Activated CD4-positive, alpha-beta T cell treated with anti-CD3 and anti-CD28 coated beads for 36 hours (primary cell): ENCODE measurements at regions not wholly inside any gene's neighbourhood (a gene's known extent, or its start where the extent isn't known, plus 50 kb on each side); places are given as distances from the start of the nearest gene placed in this dataset.

Source experiments
- ATAC-seq: fragments of 200-7000 bp; cut with Tn5 transposase; one replicate; pipeline ENCODE4 v1.10.0; 2021; ENCODE audit warnings: mild to moderate bottlenecking, moderate library complexity
- CTCF ChIA-PET: fragments of 350-600 bp; sonication (Branson Sonifier 250); formaldehyde crosslinking; loops from one replicate; lab custom pipeline; 2021; ENCODE audit warnings: antibody characterized with exemption; lab: Charles Lee
- POLR2A ChIA-PET: fragments of 350-600 bp; sonication (Branson Sonifier 250); formaldehyde crosslinking; loops from one replicate; lab custom pipeline; 2021; ENCODE audit warnings: antibody characterized with exemption, inconsistent platforms; lab: Charles Lee
- DNase-seq: peaks from one replicate; pipeline ENCODE4 v3.0.0-alpha.2; 2020
- H3K27ac Mint-ChIP-seq: one replicate; pipeline ENCODE4 v1.8.0; 2021; ENCODE audit warnings: mixed read lengths
- H3K27me3 Mint-ChIP-seq: one replicate; pipeline ENCODE4 v1.8.0; 2021; ENCODE audit warnings: mixed read lengths
- H3K36me3 Mint-ChIP-seq: one replicate; pipeline ENCODE4 v1.8.0; 2021; ENCODE audit warnings: low read depth, mixed read lengths
- H3K4me1 Mint-ChIP-seq: one replicate; pipeline ENCODE4 v1.8.0; 2021; ENCODE audit warnings: mixed read lengths
- H3K4me3 Mint-ChIP-seq: one replicate; pipeline ENCODE4 v1.8.0; 2021; ENCODE audit warnings: mild to moderate bottlenecking, moderate library complexity, mixed read lengths
- H3K9me3 Mint-ChIP-seq: one replicate; pipeline ENCODE4 v1.8.0; 2021; ENCODE audit warnings: low read depth, mixed read lengths
- intact Hi-C, 2 experiments: fragments of 100-400 bp; cut with DNase I in 1 of 2; cut with micrococcal nuclease in 1 of 2; formaldehyde crosslinking; loops; one replicate each; pipeline versions ENCODE4 v1.14.2 to v1.15.1; 2022 to 2024; cut with DNase I, micrococcal nuclease

DNA sequence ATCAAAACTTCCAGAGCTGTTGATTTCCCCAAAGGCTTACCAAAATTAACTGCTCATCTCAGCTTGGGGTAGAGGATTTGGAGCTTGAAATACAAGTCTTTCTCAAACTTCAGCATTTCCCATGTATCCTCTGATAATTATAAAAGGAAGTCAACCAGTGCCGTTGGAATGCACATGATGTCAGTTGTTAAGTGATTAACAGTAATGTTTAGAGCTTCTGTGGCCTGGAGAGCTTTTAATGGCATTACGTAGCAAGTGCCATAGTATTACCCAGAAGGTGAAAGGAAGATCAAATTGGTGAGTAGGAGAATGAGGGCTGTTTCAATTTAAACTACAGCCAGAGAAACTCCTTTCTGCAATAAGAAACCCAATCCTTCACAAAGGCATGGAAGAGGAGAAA, 62.5 kb upstream of the PTPRR start:
- Mint-ChIP-seq H3K4me3 (no peak overlapping the region), H3K27ac (no peak overlapping the region), H3K4me1 (no peaks in the 10 kb centered on the region), H3K9me3 (no peaks in the 10 kb centered on the region), H3K27me3 (no peaks in the 10 kb centered on the region), H3K36me3 (no peaks in the 10 kb centered on the region)
- intact Hi-C loops: no loop called here
- ATAC-seq (no peak), DNase-seq (no peak)
- CTCF ChIA-PET: no interaction called here
- POLR2A ChIA-PET: no interaction called here

DNA sequence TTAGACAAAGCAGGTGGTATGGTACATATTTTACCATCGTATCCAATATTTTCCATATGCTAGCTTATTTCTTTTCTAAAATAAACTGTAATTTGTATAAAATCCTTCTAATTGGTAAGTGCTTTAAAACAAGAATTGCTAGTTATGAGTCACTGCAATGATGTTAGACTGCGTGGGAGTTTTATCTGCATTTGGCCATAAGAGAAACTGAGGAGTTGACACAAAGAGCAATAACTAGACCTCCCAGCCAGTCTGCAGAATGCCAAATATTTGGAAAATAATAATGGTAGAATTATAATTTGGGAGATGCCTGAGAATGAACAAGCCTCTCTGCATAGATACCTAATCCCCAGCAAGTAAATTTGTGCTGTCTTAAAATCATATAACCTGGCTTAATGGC, 61.7 kb upstream of the PTPRR start:
- ATAC-seq (no peak), DNase-seq (no peak)
- H3K27me3 Mint-ChIP-seq: no peaks in the 10 kb centered on the region
- H3K4me1 Mint-ChIP-seq: no peaks in the 10 kb centered on the region
- H3K4me3 Mint-ChIP-seq: no peak overlapping the region
- H3K36me3 Mint-ChIP-seq: no peaks in the 10 kb centered on the region
- intact Hi-C loops: no loop called here
- no peak overlapping the region for H3K27ac Mint-ChIP-seq
- ChIA-PET CTCF (no interaction called here), POLR2A (no interaction called here)
- H3K9me3 Mint-ChIP-seq: no peaks in the 10 kb centered on the region

DNA sequence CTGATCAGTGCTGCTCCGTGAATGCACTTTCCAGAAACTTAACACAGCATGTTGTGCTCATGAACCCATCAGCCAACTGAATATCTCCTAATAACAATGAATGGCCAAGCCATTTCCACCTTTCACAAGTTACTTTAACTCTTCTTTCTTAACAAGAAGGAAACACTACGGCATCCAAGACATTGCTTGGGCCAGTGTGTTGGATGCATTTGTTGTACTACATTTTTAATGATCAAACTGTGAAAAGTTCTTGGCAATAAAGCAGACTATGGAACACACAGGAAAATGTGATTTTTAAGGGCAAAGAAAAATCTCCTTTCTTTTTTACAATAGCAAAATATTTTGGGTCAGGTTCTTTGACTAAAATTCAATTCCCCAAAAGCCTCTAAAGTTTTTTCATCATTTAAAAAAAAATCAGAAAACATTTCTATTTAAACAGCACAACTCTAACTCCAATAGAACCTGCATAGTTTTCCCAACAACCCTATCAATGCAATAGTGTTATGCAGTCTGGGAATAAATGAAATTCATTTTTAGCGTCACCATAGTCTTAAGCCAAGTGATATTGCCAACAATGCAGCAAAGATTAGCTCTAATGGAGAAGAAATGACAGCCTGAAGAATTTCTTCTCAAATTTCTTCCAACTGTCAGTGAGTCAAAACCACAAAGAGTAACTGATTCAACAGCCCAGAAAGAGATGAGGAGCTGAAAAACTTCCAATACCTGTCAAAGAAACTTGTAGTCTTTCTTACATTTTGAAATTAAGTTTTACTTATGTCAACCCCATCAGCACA, 50.7 kb upstream of the PTPRR start:
- CTCF ChIA-PET: no interaction called here
- H3K27me3 Mint-ChIP-seq: no peaks in the 10 kb centered on the region
- ATAC-seq (no peak), DNase-seq (no peak)
- no peak overlapping the region for H3K27ac Mint-ChIP-seq
- H3K9me3 Mint-ChIP-seq: peaks cover 2% of the 10 kb centered on the region
- POLR2A ChIA-PET: no interaction called here
- H3K4me1 Mint-ChIP-seq: no peaks in the 10 kb centered on the region
- H3K36me3 Mint-ChIP-seq: no peaks in the 10 kb centered on the region
- no peak overlapping the region for H3K4me3 Mint-ChIP-seq
- intact Hi-C loops: no loop called here
